PFSK-1 (cell line): ENCODE measurements at regions not wholly inside any gene's neighbourhood (a gene's known extent, or its start where the extent isn't known, plus 50 kb on each side); places are given as distances from the start of the nearest gene placed in this dataset.

Experiments
- POLR2AphosphoS5 ChIP-seq: IDR thresholded peaks from 2 replicates; pipeline ENCODE4 v1.6.1; 2012; ENCODE audit warnings: low read depth, mild to moderate bottlenecking, control low read depth, low read length, moderate library complexity
- TF ChIP-seq, protein P1 (sequence below), 2 experiments: IDR thresholded peaks; 2 replicates each; pipeline versions ENCODE4 v1.6.1 to v1.8.0; 2011 to 2012; ENCODE audit warnings: low read depth in 2 of 2, low read length in 2 of 2, control low read depth in 1 of 2, inconsistent platforms in 1 of 2, mild to moderate bottlenecking in 1 of 2, moderate library complexity in 1 of 2; ENCODE audit not compliant: insufficient read depth in 1 of 2

DNA sequence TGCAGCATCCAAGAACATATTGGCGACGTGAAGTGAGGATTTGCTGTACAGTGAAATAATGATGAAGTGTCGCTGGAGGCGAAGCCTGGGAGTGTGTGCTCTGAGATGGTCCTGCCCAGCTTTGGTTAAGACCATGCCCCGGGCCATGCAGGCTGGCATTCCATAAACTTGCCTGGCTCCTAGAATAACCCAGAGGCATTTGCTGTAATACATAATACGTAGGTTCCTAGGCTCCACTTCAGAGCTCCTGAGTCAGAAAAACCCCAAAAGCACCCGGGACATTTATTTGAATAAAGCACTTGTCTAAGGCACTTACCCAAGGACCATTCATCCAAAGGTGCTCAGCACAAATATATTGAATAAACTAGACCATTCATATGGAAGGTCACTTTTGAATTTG is 279.3 kb downstream of the ABCC12 start:
- TF ChIP-seq, protein P1, sequence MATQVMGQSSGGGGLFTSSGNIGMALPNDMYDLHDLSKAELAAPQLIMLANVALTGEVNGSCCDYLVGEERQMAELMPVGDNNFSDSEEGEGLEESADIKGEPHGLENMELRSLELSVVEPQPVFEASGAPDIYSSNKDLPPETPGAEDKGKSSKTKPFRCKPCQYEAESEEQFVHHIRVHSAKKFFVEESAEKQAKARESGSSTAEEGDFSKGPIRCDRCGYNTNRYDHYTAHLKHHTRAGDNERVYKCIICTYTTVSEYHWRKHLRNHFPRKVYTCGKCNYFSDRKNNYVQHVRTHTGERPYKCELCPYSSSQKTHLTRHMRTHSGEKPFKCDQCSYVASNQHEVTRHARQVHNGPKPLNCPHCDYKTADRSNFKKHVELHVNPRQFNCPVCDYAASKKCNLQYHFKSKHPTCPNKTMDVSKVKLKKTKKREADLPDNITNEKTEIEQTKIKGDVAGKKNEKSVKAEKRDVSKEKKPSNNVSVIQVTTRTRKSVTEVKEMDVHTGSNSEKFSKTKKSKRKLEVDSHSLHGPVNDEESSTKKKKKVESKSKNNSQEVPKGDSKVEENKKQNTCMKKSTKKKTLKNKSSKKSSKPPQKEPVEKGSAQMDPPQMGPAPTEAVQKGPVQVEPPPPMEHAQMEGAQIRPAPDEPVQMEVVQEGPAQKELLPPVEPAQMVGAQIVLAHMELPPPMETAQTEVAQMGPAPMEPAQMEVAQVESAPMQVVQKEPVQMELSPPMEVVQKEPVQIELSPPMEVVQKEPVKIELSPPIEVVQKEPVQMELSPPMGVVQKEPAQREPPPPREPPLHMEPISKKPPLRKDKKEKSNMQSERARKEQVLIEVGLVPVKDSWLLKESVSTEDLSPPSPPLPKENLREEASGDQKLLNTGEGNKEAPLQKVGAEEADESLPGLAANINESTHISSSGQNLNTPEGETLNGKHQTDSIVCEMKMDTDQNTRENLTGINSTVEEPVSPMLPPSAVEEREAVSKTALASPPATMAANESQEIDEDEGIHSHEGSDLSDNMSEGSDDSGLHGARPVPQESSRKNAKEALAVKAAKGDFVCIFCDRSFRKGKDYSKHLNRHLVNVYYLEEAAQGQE (IDR thresholded peaks at IDR 0.05; ENCODE audit: insufficient read depth in 1 of 2, low read depth in 2 of 2, low read length in 2 of 2), result no peak
- TF ChIP-seq POLR2AphosphoS5, result no peak
